PC-9 (cell line): ENCODE measurements at regions not wholly inside any gene's neighbourhood (a gene's known extent, or its start where the extent isn't known, plus 50 kb on each side); places are given as distances from the start of the nearest gene placed in this dataset.
A peak's percentile ranks its signal among the peaks of the same experiment; 100 is the strongest.

ENCODE experiments used
- BruUV-seq: library from RNA; stranded (reverse); fragments of 400-500 nt; replicated peaks from 2 replicates; lab custom pipeline; 2021; lab: Mats Ljungman, UMichigan
- CTCF ChIA-PET: fragments of 300-600 bp; sonication (Branson Sonifier 250); formaldehyde crosslinking; loops from one replicate; lab custom pipeline; 2022; ENCODE audit warnings: antibody characterized with exemption; lab: Charles Lee
- POLR2A ChIA-PET: fragments of 300-600 bp; sonication (Branson Sonifier 250); formaldehyde crosslinking; loops from one replicate; lab custom pipeline; 2022; ENCODE audit warnings: antibody characterized with exemption; ENCODE audit not compliant: unreplicated experiment; lab: Charles Lee
- DNase-seq, 2 experiments: peaks; one replicate each; pipeline versions ENCODE4 v3.0.0 to v3.0.0-alpha.2; 2015 to 2022; ENCODE audit warnings: mixed read lengths in 1 of 2
- H2AFZ ChIP-seq: fragments of 200-600 bp; sonication (generic); 2 replicates; pipeline ENCODE4 v1.8.1; 2017; ENCODE audit warnings: antibody characterized with exemption
- H3F3A ChIP-seq: fragments of 200-600 bp; sonication (generic); 2 replicates; pipeline ENCODE4 v1.8.1; 2017; ENCODE audit warnings: antibody characterized with exemption, mild to moderate bottlenecking, low read depth; ENCODE audit not compliant: insufficient read depth
- H3K27ac ChIP-seq: fragments of 200-600 bp; sonication (generic); 2 replicates; pipeline ENCODE4 v1.6.1; 2016; ENCODE audit warnings: mixed run types
- H3K27me3 ChIP-seq: fragments of 200-600 bp; sonication (generic); 2 replicates; pipeline ENCODE4 v1.6.1; 2016; ENCODE audit warnings: low read depth, mixed run types; ENCODE audit not compliant: insufficient read depth
- H3K36me3 ChIP-seq: fragments of 200-600 bp; sonication (generic); 2 replicates; pipeline ENCODE4 v1.6.1; 2016; ENCODE audit warnings: low read depth, mixed run types
- H3K4me1 ChIP-seq: fragments of 200-600 bp; sonication (generic); replicated peaks from 2 replicates; pipeline ENCODE4 v1.6.1; 2016; ENCODE audit warnings: mixed run types; ENCODE audit not compliant: insufficient read depth
- H3K4me2 ChIP-seq: fragments of 200-600 bp; sonication (generic); 2 replicates; pipeline ENCODE4 v1.6.1; 2017; ENCODE audit warnings: mixed run types
- H3K4me3 ChIP-seq: fragments of 200-600 bp; sonication (generic); 2 replicates; pipeline ENCODE4 v1.6.1; 2016; ENCODE audit warnings: mixed run types
- H3K79me2 ChIP-seq: fragments of 200-600 bp; sonication (generic); 2 replicates; pipeline ENCODE4 v1.6.1; 2017; ENCODE audit warnings: low read depth, mixed run types
- H3K9me2 ChIP-seq: fragments of 200-600 bp; sonication (generic); 2 replicates; pipeline ENCODE4 v1.8.1; 2017; ENCODE audit warnings: mild to moderate bottlenecking; ENCODE audit not compliant: insufficient read depth
- H3K9me3 ChIP-seq: fragments of 200-600 bp; sonication (generic); 2 replicates; pipeline ENCODE4 v1.8.1; 2016; ENCODE audit warnings: low read depth; ENCODE audit not compliant: insufficient read depth
- H4K20me1 ChIP-seq: fragments of 200-600 bp; sonication (generic); 2 replicates; pipeline ENCODE4 v1.8.1; 2017; ENCODE audit not compliant: insufficient read depth
- EZH2 ChIP-seq: fragments of 200-600 bp; sonication (generic); IDR thresholded peaks from 2 replicates; pipeline ENCODE4 v1.8.0; 2017; ENCODE audit warnings: antibody characterized with exemption, low read depth
- intact Hi-C: fragments of 100-400 bp; cut with micrococcal nuclease; formaldehyde crosslinking; loops from one replicate; pipeline ENCODE4 v1.10.0; 2022; ENCODE audit not compliant: unreplicated experiment
- TF ChIP-seq, protein P1 (sequence below): fragments of 200-600 bp; sonication (generic); conservative IDR thresholded peaks from 2 replicates; pipeline ENCODE4 v1.6.1; 2017; ENCODE audit warnings: mixed run types, antibody characterized with exemption, mild to moderate bottlenecking, moderate library complexity

DNA sequence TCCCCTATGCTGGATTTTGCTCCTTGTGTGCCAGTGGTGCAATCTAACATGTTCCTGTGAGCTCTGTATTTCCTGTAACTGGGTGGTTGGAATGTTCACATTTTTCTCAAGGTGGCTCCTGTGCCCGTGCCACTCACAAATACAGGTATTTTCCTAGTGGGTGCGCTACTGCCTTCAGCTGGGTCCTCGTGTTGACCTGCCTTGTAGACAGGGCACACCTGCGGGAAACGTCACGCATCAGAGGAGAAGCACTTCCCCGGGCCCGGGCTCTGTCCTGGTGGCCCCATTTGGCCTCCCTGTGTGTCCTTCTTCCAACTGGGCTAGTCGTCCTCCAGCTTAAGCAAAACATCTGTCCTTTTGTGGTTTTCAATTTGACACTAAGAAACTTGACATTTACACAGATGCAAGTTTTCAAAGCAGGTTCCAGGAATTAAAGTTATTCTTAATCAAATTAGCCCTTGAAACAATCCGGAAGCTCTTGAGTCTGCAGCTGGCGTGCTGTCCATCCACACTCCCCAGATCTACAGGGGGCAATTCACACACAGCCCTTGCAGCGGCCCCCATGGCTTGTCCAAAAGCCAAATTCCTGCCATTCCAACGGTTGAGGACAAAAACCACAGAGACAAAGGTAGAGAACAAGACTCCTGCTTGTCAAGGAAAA, 275.1 kb downstream of the CDC5L start:
- TF ChIP-seq, protein P1, sequence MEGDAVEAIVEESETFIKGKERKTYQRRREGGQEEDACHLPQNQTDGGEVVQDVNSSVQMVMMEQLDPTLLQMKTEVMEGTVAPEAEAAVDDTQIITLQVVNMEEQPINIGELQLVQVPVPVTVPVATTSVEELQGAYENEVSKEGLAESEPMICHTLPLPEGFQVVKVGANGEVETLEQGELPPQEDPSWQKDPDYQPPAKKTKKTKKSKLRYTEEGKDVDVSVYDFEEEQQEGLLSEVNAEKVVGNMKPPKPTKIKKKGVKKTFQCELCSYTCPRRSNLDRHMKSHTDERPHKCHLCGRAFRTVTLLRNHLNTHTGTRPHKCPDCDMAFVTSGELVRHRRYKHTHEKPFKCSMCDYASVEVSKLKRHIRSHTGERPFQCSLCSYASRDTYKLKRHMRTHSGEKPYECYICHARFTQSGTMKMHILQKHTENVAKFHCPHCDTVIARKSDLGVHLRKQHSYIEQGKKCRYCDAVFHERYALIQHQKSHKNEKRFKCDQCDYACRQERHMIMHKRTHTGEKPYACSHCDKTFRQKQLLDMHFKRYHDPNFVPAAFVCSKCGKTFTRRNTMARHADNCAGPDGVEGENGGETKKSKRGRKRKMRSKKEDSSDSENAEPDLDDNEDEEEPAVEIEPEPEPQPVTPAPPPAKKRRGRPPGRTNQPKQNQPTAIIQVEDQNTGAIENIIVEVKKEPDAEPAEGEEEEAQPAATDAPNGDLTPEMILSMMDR: no peak
- TF ChIP-seq EZH2: no peak
- BruUV-seq: no TSS peak
- H3K4me2 ChIP-seq: no peak overlapping the region
- no peaks in the 10 kb centered on the region for H4K20me1 ChIP-seq
- intact Hi-C loops: loop anchor here (1.0 to 5.0 kb wide), 3 partner anchors 13 to 715 kb away; partner anchors contain the start of gene SUPT3H
- CTCF ChIA-PET: interaction anchor here (0.9 kb wide), 1 partner anchor 68 kb away, joined by 3 read pairs; no protein-coding TSS in a partner anchor
- H3K9me2 ChIP-seq: no peaks in the 10 kb centered on the region
- H3K27me3 ChIP-seq: no peaks in the 10 kb centered on the region
- H3K79me2 ChIP-seq: no peaks in the 10 kb centered on the region
- no peak overlapping the region for H3K27ac ChIP-seq
- peaks cover 13% of the 10 kb centered on the region; the same call in 1 of the 2 replicates for H3F3A ChIP-seq
- POLR2A ChIA-PET: interaction anchor here (0.6 to 0.9 kb wide), 4 partner anchors 25 to 994 kb away, joined by 3 to 7 read pairs (median 4); partner anchors contain the start of gene SUPT3H
- no peaks in the 10 kb centered on the region for H3K36me3 ChIP-seq
- H3K4me3 ChIP-seq: no peak overlapping the region
- H2AFZ ChIP-seq: no peak overlapping the region
- peaks cover 30% of the 10 kb centered on the region for H3K4me1 ChIP-seq
- H3K9me3 ChIP-seq: no peaks in the 10 kb centered on the region
- peak in 1 of 2 experiments; percentile 81 for DNase-seq

DNA sequence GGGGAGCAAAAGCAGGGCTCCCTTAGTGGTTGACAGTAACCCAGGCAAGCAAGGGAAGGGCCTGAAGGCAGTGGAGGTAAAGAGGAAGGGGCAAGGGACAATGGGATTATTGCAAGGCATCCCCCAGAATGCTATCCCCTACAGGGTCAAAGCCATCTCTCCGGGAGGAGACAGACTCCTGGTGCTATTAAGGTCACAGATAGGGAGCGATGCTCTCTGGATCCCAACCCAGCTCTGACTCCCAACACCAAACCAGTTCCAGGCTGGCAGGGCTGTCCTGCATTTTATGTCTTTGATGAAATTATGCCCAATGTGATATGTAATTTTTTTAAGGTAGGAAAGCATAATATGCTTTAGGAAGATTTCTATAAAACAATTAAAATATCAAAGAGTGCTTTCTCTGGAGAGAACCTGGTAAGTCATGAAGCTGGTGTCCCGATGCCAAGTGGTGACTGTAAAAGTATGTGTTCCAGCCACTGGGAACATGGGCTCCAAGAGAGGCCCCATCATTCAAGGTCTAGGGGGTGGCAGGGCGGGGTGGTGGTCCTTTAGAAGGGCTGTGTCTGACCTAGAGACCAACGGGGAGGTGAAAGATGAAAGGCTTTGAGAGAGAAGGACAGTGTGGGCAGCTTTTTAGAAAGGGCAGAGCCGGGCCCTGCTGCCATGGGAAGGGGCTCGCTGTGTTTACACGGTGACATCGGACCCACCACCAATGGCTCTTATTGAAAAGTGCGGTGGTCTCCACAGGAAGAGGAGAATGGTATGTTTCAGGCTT, 276.5 kb downstream of the CDC5L start:
- no peak overlapping the region for H3K4me3 ChIP-seq
- BruUV-seq: no TSS peak
- peaks cover 13% of the 10 kb centered on the region; the same call in 1 of the 2 replicates for H3F3A ChIP-seq
- CTCF ChIA-PET: no interaction called here
- H4K20me1 ChIP-seq: no peaks in the 10 kb centered on the region
- intact Hi-C loops: loop anchor here (2.0 to 5.0 kb wide), 2 partner anchors 99 to 713 kb away; partner anchors contain the start of gene SUPT3H
- H3K79me2 ChIP-seq: no peaks in the 10 kb centered on the region
- no peaks in the 10 kb centered on the region for H3K36me3 ChIP-seq
- no peak for DNase-seq
- no peak for TF ChIP-seq EZH2
- TF ChIP-seq, protein P1: no peak
- no peaks in the 10 kb centered on the region for H3K9me2 ChIP-seq
- no peak overlapping the region for H2AFZ ChIP-seq
- no peak overlapping the region for H3K27ac ChIP-seq
- peaks cover 30% of the 10 kb centered on the region for H3K4me1 ChIP-seq
- no peaks in the 10 kb centered on the region for H3K27me3 ChIP-seq
- POLR2A ChIA-PET: no interaction called here
- H3K9me3 ChIP-seq: no peaks in the 10 kb centered on the region
- no peak overlapping the region for H3K4me2 ChIP-seq

DNA sequence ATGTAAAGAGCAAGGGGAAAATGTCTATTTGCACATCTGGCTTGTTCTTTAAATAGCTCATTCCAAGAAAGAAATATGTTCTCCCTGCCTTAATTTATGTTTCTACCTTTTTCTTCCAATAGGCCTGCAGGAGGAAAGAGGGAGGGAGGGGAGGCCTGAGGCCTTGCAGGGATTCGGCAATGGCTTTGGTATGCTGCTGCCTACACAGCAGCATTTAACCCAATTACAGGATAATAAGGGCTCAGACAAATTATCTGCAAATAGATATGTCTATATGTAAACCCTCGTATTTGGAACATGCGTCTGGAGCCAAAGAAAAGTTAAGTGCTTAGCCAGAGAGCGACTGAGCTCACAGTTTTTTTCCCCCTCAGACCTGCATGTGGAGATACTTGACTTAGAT, 277.2 kb downstream of the CDC5L start:
- Histone ChIP-seq H3K9me2 (no peaks in the 10 kb centered on the region), H3K79me2 (no peaks in the 10 kb centered on the region), H3K4me1 (peaks cover 30% of the 10 kb centered on the region), H3K4me2 (no peak overlapping the region), H3K27ac (no peak overlapping the region), H2AFZ (no peak overlapping the region), H3F3A (peaks cover 13% of the 10 kb centered on the region; the same call in 1 of the 2 replicates), H3K27me3 (no peaks in the 10 kb centered on the region), H3K9me3 (no peaks in the 10 kb centered on the region), H3K36me3 (no peaks in the 10 kb centered on the region), H4K20me1 (no peaks in the 10 kb centered on the region), H3K4me3 (no peak overlapping the region)
- POLR2A ChIA-PET: no interaction called here
- no peak for DNase-seq
- intact Hi-C loops: loop anchor here (5.0 kb wide), 1 partner anchor 713 kb away; the partner anchor contains the start of gene SUPT3H
- no peak for TF ChIP-seq EZH2
- TF ChIP-seq, protein P1: no peak
- no TSS peak for BruUV-seq
- CTCF ChIA-PET: no interaction called here
